ENCODE measurements at regions not wholly inside any gene's neighbourhood (a gene's known extent, or its start where the extent isn't known, plus 50 kb on each side); places are given as distances from the start of the nearest gene placed in this dataset.

GRCh38 chr18:54712306-54712705, 116.0 kb upstream of the RAB27B start:
- Histone ChIP-seq H3K9ac (ENCODE audit: insufficient read length) (no peak overlapping the region), H3K9me3 (ENCODE audit: low read depth, low read length) (no peaks in the 10 kb centered on the region), H3K27ac (no peak overlapping the region), H3K36me3 (ENCODE audit: insufficient read depth, low read length) (no peaks in the 10 kb centered on the region), H3K4me3 (no peak overlapping the region)
- TF ChIP-seq FOXP2 (optimal IDR thresholded peaks at IDR 0.05; ENCODE audit: control extremely low read depth, extremely low read length, insufficient read depth) (no peak), EZH2 (IDR thresholded peaks at IDR 0.05) (no peak), POLR2AphosphoS5 (IDR thresholded peaks at IDR 0.05; ENCODE audit: borderline replicate concordance, low read depth, low read length) (no peak)
- DNase-seq (ENCODE audit: low read depth, low spot score): no peak

- Histone ChIP-seq H3K36me3 (ENCODE audit: insufficient read depth, low read length) (no peaks in the 10 kb centered on the region), H3K4me3 (no peak overlapping the region), H3K9ac (ENCODE audit: insufficient read length) (no peak overlapping the region), H3K9me3 (ENCODE audit: low read depth, low read length) (no peaks in the 10 kb centered on the region), H3K27ac (no peak overlapping the region)
- TF ChIP-seq FOXP2 (optimal IDR thresholded peaks at IDR 0.05; ENCODE audit: control extremely low read depth, extremely low read length, insufficient read depth) (no peak), POLR2AphosphoS5 (IDR thresholded peaks at IDR 0.05; ENCODE audit: borderline replicate concordance, low read depth, low read length) (no peak), EZH2 (IDR thresholded peaks at IDR 0.05) (no peak)
- no peak for DNase-seq (ENCODE audit: low read depth, low spot score)
Observed at GRCh38 chr18:54712758-54713157, 115.5 kb upstream of the RAB27B start.

DNA sequence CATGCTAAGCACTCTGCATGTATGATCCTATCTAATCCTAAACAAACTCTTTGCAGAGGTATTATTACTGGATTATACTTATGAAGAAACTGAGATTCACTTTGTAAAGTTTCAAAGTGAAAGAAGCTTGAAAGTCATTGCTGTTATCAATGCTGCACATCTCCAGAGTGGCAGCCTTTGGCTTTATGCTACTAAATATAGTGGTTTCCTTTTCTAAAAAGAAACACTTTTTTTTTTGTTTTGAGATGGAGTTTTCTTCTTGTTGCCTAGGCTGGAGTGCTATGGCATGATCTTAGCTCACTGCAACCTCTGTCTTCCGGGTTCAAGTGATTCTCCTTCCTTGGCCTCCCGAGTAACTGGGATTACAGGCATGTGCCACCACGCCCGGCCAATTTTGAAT, 114.9 kb upstream of the RAB27B start:
- no peak overlapping the region for H3K27ac ChIP-seq
- no peaks in the 10 kb centered on the region for H3K36me3 ChIP-seq (ENCODE audit: insufficient read depth, low read length)
- H3K9ac ChIP-seq (ENCODE audit: insufficient read length): no peak overlapping the region
- no peaks in the 10 kb centered on the region for H3K9me3 ChIP-seq (ENCODE audit: low read depth, low read length)
- H3K4me3 ChIP-seq: no peak overlapping the region
- TF ChIP-seq FOXP2 (optimal IDR thresholded peaks at IDR 0.05; ENCODE audit: control extremely low read depth, extremely low read length, insufficient read depth) (no peak), POLR2AphosphoS5 (IDR thresholded peaks at IDR 0.05; ENCODE audit: borderline replicate concordance, low read depth, low read length) (no peak), EZH2 (IDR thresholded peaks at IDR 0.05) (no peak)
- no peak for DNase-seq (ENCODE audit: low read depth, low spot score)

DNA sequence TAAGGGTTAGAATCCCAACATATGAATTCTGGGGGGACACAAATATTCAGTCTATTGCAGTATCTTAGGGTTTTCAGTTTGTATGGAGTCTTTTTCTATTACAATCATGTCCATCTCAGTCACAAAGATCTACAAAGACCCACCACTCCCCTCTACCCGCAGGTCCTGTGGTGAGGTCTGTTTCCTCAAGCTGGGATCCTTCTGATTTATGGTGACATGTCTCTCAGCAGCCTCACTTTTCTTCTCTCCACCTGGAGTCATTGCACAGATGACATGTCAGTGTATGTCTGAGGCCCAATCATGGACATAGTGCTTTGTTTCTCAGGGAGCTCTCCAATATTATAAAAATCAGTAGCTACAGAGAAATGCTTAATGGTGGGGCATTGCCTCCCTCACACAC, 113.4 kb upstream of the RAB27B start:
- H3K36me3 ChIP-seq (ENCODE audit: insufficient read depth, low read length): no peaks in the 10 kb centered on the region
- H3K4me3 ChIP-seq: no peak overlapping the region
- no peaks in the 10 kb centered on the region for H3K9me3 ChIP-seq (ENCODE audit: low read depth, low read length)
- DNase-seq (ENCODE audit: low read depth, low spot score): no peak
- no peak overlapping the region for H3K9ac ChIP-seq (ENCODE audit: insufficient read length)
- TF ChIP-seq EZH2 (IDR thresholded peaks at IDR 0.05) (no peak), FOXP2 (optimal IDR thresholded peaks at IDR 0.05; ENCODE audit: control extremely low read depth, extremely low read length, insufficient read depth) (no peak), POLR2AphosphoS5 (IDR thresholded peaks at IDR 0.05; ENCODE audit: borderline replicate concordance, low read depth, low read length) (no peak)
- no peak overlapping the region for H3K27ac ChIP-seq

GRCh38 chr18:54716586-54716985, 111.7 kb upstream of the RAB27B start:
- Histone ChIP-seq H3K27ac (no peak overlapping the region), H3K36me3 (ENCODE audit: insufficient read depth, low read length) (no peaks in the 10 kb centered on the region), H3K9me3 (ENCODE audit: low read depth, low read length) (no peaks in the 10 kb centered on the region), H3K9ac (ENCODE audit: insufficient read length) (no peak overlapping the region), H3K4me3 (no peak overlapping the region)
- TF ChIP-seq POLR2AphosphoS5 (IDR thresholded peaks at IDR 0.05; ENCODE audit: borderline replicate concordance, low read depth, low read length): no peak
- TF ChIP-seq EZH2 (IDR thresholded peaks at IDR 0.05): no peak
- no peak for TF ChIP-seq FOXP2 (optimal IDR thresholded peaks at IDR 0.05; ENCODE audit: control extremely low read depth, extremely low read length, insufficient read depth)
- DNase-seq (ENCODE audit: low read depth, low spot score): no peak

- TF ChIP-seq EZH2 (IDR thresholded peaks at IDR 0.05) (no peak), FOXP2 (optimal IDR thresholded peaks at IDR 0.05; ENCODE audit: control extremely low read depth, extremely low read length, insufficient read depth) (no peak), POLR2AphosphoS5 (IDR thresholded peaks at IDR 0.05; ENCODE audit: borderline replicate concordance, low read depth, low read length) (no peak)
- Histone ChIP-seq H3K4me3 (no peak overlapping the region), H3K36me3 (ENCODE audit: insufficient read depth, low read length) (no peaks in the 10 kb centered on the region), H3K27ac (no peak overlapping the region), H3K9me3 (ENCODE audit: low read depth, low read length) (no peaks in the 10 kb centered on the region), H3K9ac (ENCODE audit: insufficient read length) (no peak overlapping the region)
- no peak for DNase-seq (ENCODE audit: low read depth, low spot score)
Observed at GRCh38 chr18:54717673-54718407, 110.4 kb upstream of the RAB27B start.

GRCh38 chr18:54718408-54718773, 109.9 kb upstream of the RAB27B start:
- Histone ChIP-seq H3K36me3 (ENCODE audit: insufficient read depth, low read length) (no peaks in the 10 kb centered on the region), H3K27ac (no peak overlapping the region), H3K9me3 (ENCODE audit: low read depth, low read length) (no peaks in the 10 kb centered on the region), H3K9ac (ENCODE audit: insufficient read length) (no peak overlapping the region), H3K4me3 (no peak overlapping the region)
- DNase-seq (ENCODE audit: low read depth, low spot score): no peak
- TF ChIP-seq POLR2AphosphoS5 (IDR thresholded peaks at IDR 0.05; ENCODE audit: borderline replicate concordance, low read depth, low read length) (no peak), FOXP2 (optimal IDR thresholded peaks at IDR 0.05; ENCODE audit: control extremely low read depth, extremely low read length, insufficient read depth) (no peak), EZH2 (IDR thresholded peaks at IDR 0.05) (no peak)

GRCh38 chr18:54720620-54721019, 107.7 kb upstream of the RAB27B start:
- no peak for DNase-seq (ENCODE audit: low read depth, low spot score)
- no peak for TF ChIP-seq EZH2 (IDR thresholded peaks at IDR 0.05)
- TF ChIP-seq POLR2AphosphoS5 (IDR thresholded peaks at IDR 0.05; ENCODE audit: borderline replicate concordance, low read depth, low read length): no peak
- TF ChIP-seq FOXP2 (optimal IDR thresholded peaks at IDR 0.05; ENCODE audit: control extremely low read depth, extremely low read length, insufficient read depth): no peak
- no peaks in the 10 kb centered on the region for H3K36me3 ChIP-seq (ENCODE audit: insufficient read depth, low read length)
- no peaks in the 10 kb centered on the region for H3K9me3 ChIP-seq (ENCODE audit: low read depth, low read length)
- H3K27ac ChIP-seq: no peak overlapping the region
- no peak overlapping the region for H3K9ac ChIP-seq (ENCODE audit: insufficient read length)
- H3K4me3 ChIP-seq: no peak overlapping the region

DNA sequence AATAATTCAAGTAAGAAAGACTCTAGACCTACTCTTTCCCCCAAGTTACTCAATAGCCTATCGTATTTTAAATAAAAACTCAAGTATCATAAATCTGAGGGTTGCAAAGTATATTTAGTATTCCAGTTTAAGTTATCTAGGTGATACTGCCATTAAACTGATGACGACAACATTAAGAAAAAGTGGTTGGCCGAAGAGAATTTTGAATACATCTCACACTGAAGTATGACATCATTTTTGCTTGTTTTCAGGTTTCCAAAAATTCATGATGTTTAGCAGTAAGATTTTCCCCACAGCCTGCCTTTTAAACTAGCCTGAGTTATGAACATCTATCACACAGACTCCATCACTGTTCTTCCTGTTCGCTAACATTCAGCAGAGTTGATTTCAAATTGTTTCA, 102.1 kb upstream of the RAB27B start:
- TF ChIP-seq EZH2 (IDR thresholded peaks at IDR 0.05): no peak
- no peak for TF ChIP-seq POLR2AphosphoS5 (IDR thresholded peaks at IDR 0.05; ENCODE audit: borderline replicate concordance, low read depth, low read length)
- no peak for TF ChIP-seq FOXP2 (optimal IDR thresholded peaks at IDR 0.05; ENCODE audit: control extremely low read depth, extremely low read length, insufficient read depth)
- Histone ChIP-seq H3K36me3 (ENCODE audit: insufficient read depth, low read length) (no peaks in the 10 kb centered on the region), H3K9ac (ENCODE audit: insufficient read length) (no peak overlapping the region), H3K27ac (no peak overlapping the region), H3K9me3 (ENCODE audit: low read depth, low read length) (no peaks in the 10 kb centered on the region), H3K4me3 (no peak overlapping the region)
- DNase-seq (ENCODE audit: low read depth, low spot score): no peak

All from SK-N-MC (cell line).